IMR-90 (cell line): ENCODE measurements at regions not wholly inside any gene's neighbourhood (a gene's known extent, or its start where the extent isn't known, plus 50 kb on each side); places are given as distances from the start of the nearest gene placed in this dataset.

ENCODE experiments used
- ATAC-seq: fragments of 200-7000 bp; cut with Tn5 transposase; 2 replicates; pipeline ENCODE4 v1.9.1; 2020; ENCODE audit warnings: low read depth, mild to moderate bottlenecking, moderate library complexity
- BruUV-seq: library from RNA; stranded (reverse); fragments of 400-500 nt; replicated peaks from 2 replicates; lab custom pipeline; 2021; lab: Mats Ljungman, UMichigan
- CTCF ChIA-PET: fragments of 300-600 bp; formaldehyde crosslinking; extraction: SDS; loops from one replicate; lab custom pipeline; 2021; ENCODE audit warnings: antibody characterized with exemption; lab: Yijun Ruan, JAX
- POLR2A ChIA-PET: fragments of 300-600 bp; sonication (Branson Sonifier 250); formaldehyde crosslinking; loops from one replicate; lab custom pipeline; 2022; ENCODE audit warnings: antibody characterized with exemption; ENCODE audit not compliant: unreplicated experiment; lab: Charles Lee
- DNase-seq: peaks from one replicate; pipeline ENCODE4 v3.0.0; 2013
- H2AFZ ChIP-seq: replicated peaks from 2 replicates; pipeline ENCODE3; 2013; ENCODE audit warnings: low read length, mild to moderate bottlenecking; ENCODE audit not compliant: poor library complexity
- H2AK5ac ChIP-seq: 2 replicates; pipeline ENCODE4 v1.6.1; 2013; ENCODE audit warnings: low read depth, low read length, inconsistent platforms
- H2AK9ac ChIP-seq: replicated peaks from 2 replicates; pipeline ENCODE3; 2013; ENCODE audit warnings: mild to moderate bottlenecking, low read depth, low read length, moderate library complexity; ENCODE audit not compliant: poor library complexity
- H2BK120ac ChIP-seq: 2 replicates; pipeline ENCODE4 v1.6.1; 2013; ENCODE audit warnings: low read depth, low read length, inconsistent platforms
- H2BK15ac ChIP-seq: 3 replicates; pipeline ENCODE4 v1.6.1; 2013; ENCODE audit warnings: low read depth, low read length, inconsistent platforms
- H2BK20ac ChIP-seq: 2 replicates; pipeline ENCODE4 v1.6.1; 2013; ENCODE audit warnings: low read depth, mild to moderate bottlenecking, inconsistent platforms, low read length, moderate library complexity
- H2BK5ac ChIP-seq: 2 replicates; pipeline ENCODE4 v1.6.1; 2013; ENCODE audit warnings: mild to moderate bottlenecking, low read depth, low read length, inconsistent platforms; ENCODE audit not compliant: poor library complexity, severe bottlenecking
- H3K14ac ChIP-seq: replicated peaks from 2 replicates; pipeline ENCODE4 v1.6.1; 2013; ENCODE audit warnings: low read depth, low read length, inconsistent platforms
- H3K18ac ChIP-seq: 2 replicates; pipeline ENCODE4 v1.6.1; 2013; ENCODE audit warnings: low read depth, low read length, control low read depth
- H3K23ac ChIP-seq: 2 replicates; pipeline ENCODE4 v1.6.1; 2013; ENCODE audit warnings: low read depth, low read length, inconsistent platforms
- H3K27ac ChIP-seq: 2 replicates; pipeline ENCODE4 v1.5.1; 2013; ENCODE audit warnings: mild to moderate bottlenecking, control low read depth, low read length; ENCODE audit not compliant: insufficient read depth
- H3K27me3 ChIP-seq: 2 replicates; pipeline ENCODE4 v1.6.1; 2013; ENCODE audit warnings: low read length; ENCODE audit not compliant: control insufficient read depth, insufficient read depth
- H3K36me3 ChIP-seq: 2 replicates; pipeline ENCODE4 v1.6.1; 2013; ENCODE audit warnings: low read length, mixed read lengths; ENCODE audit not compliant: control insufficient read depth, insufficient read depth
- H3K4ac ChIP-seq: 2 replicates; pipeline ENCODE4 v1.6.1; 2013; ENCODE audit warnings: low read depth, low read length, inconsistent platforms
- H3K4me1 ChIP-seq: 2 replicates; pipeline ENCODE4 v1.6.1; 2013; ENCODE audit warnings: low read length, mixed read lengths; ENCODE audit not compliant: control insufficient read depth, insufficient read depth
- H3K4me2 ChIP-seq: 2 replicates; pipeline ENCODE4 v1.6.1; 2013; ENCODE audit warnings: low read depth, mild to moderate bottlenecking, control low read depth, low read length, moderate library complexity
- H3K4me3 ChIP-seq: 2 replicates; pipeline ENCODE4 v1.5.1; 2013; ENCODE audit warnings: low read depth, mild to moderate bottlenecking, control low read depth, low read length, moderate library complexity; ENCODE audit not compliant: insufficient read depth
- H3K56ac ChIP-seq: 2 replicates; pipeline ENCODE4 v1.6.1; 2013; ENCODE audit warnings: low read length, inconsistent platforms; ENCODE audit not compliant: insufficient read depth; ENCODE audit errors: extremely low read depth
- H3K79me1 ChIP-seq, 2 experiments: 2 replicates each; pipeline ENCODE4 v1.6.1; 2013; ENCODE audit warnings: low read length in 2 of 2, inconsistent platforms in 1 of 2, low read depth in 1 of 2
- H3K9ac ChIP-seq: 2 replicates; pipeline ENCODE4 v1.6.1; 2013; ENCODE audit warnings: low read depth, low read length, control low read depth
- H3K9me1 ChIP-seq: 2 replicates; pipeline ENCODE4 v1.6.1; 2013; ENCODE audit warnings: low read length, inconsistent platforms; ENCODE audit not compliant: insufficient read depth
- H3K9me3 ChIP-seq: 2 replicates; pipeline ENCODE4 v1.6.1; 2013; ENCODE audit warnings: low read length; ENCODE audit not compliant: control insufficient read depth, insufficient read depth
- H4K20me1 ChIP-seq: 2 replicates; pipeline ENCODE4 v1.6.1; 2013; ENCODE audit warnings: low read length, inconsistent platforms; ENCODE audit not compliant: insufficient read depth
- H4K5ac ChIP-seq: 2 replicates; pipeline ENCODE4 v1.6.1; 2013; ENCODE audit warnings: mild to moderate bottlenecking, low read depth, low read length, control low read depth
- H4K8ac ChIP-seq, 2 experiments: 2 replicates each; pipeline ENCODE4 v1.6.1; 2013; ENCODE audit warnings: low read depth in 2 of 2, low read length in 2 of 2, control low read depth in 1 of 2, inconsistent platforms in 1 of 2
- H4K91ac ChIP-seq: 2 replicates; pipeline ENCODE4 v1.6.1; 2013; ENCODE audit warnings: low read depth, low read length, inconsistent platforms; ENCODE audit not compliant: insufficient read depth
- RAD21 ChIP-seq: IDR thresholded peaks from 2 replicates; pipeline ENCODE4 v1.6.1; 2012; ENCODE audit warnings: low read length, improper control_type of control experiment
- RCOR1 ChIP-seq: IDR thresholded peaks from 2 replicates; pipeline ENCODE4 v1.6.1; 2012; ENCODE audit warnings: mild to moderate bottlenecking, low read length, improper control_type of control experiment; ENCODE audit not compliant: insufficient replicate concordance
- SMC3 ChIP-seq: fragments of 150-350 bp; IDR thresholded peaks from 2 replicates; pipeline ENCODE4 v1.6.1; 2016; ENCODE audit warnings: low read depth, mild to moderate bottlenecking, antibody characterized with exemption, low read length, moderate library complexity
- WGBS, 2 experiments: methylation state at CpG; one replicate each; pipeline versions ENCODE4 v1.1.5 to v1.1.7; 2013; ENCODE audit warnings: missing lambda C conversion rate in 2 of 2; ENCODE audit not compliant: insufficient read length in 1 of 2; ENCODE audit errors: extremely low coverage in 2 of 2; 5-methylcytosine and 5-hydroxymethylcytosine counted together
- dilution Hi-C: fragments of 300-500 bp; cut with HindIII; formaldehyde crosslinking; loops from one replicate; pipeline ENCODE4 v1.14.3; 2018; ENCODE audit warnings: low sequenced_read_pairs; ENCODE audit not compliant: unreplicated experiment
- in situ Hi-C: fragments of 300-500 bp; cut with MboI; formaldehyde crosslinking; loops from 3 replicates; pipeline ENCODE4 v1.14.3; 2019; ENCODE audit warnings: low sequenced_read_pairs, inconsistent platforms, mixed read lengths
- intact Hi-C: fragments of 100-400 bp; cut with micrococcal nuclease; formaldehyde crosslinking; loops from 2 replicates; pipeline ENCODE4 v1.10.0; 2022
- TF ChIP-seq, protein P1 (sequence below): conservative IDR thresholded peaks from 2 replicates; pipeline ENCODE4 v1.5.1; 2012; ENCODE audit warnings: mild to moderate bottlenecking, low read depth, low read length, improper control_type of control experiment

DNA sequence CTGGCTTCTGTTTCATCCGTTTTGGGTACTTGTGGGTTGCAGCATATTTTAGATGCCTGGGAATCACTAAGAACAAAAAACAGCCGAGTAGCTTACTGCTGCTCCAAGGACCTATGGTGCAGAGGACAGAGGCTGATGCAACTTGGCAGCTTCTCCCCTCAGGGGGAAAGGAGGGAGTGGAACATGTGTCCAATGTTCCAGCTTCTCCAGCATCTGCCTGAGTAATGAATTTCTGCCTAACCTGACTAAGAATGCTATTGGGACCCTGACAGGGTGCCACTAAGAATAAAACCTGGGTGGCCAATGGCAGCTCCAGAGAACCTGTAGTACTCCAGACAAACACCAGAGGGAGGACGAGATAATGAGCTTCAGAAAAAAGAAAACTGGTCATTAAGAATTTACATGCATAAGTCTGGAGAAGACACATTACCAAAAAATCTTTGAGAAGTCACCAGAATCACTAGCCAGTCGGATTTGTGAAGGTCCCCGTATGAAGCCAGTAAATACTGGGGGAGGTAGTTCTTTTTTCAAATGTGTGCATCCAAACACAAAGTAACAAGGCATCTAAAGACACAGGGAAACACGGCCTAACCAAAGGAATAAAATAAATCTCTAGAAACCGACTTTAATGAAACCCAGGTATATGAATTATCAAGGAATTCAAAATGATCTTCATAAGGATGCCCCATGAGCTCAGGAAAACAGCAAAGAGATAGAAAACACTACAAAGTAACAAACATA, 293.5 kb downstream of the HINT1 start:
- TF ChIP-seq RAD21 (peak; percentile 46), RCOR1 (no peak), SMC3 (peak; percentile 48)
- TF ChIP-seq, protein P1, sequence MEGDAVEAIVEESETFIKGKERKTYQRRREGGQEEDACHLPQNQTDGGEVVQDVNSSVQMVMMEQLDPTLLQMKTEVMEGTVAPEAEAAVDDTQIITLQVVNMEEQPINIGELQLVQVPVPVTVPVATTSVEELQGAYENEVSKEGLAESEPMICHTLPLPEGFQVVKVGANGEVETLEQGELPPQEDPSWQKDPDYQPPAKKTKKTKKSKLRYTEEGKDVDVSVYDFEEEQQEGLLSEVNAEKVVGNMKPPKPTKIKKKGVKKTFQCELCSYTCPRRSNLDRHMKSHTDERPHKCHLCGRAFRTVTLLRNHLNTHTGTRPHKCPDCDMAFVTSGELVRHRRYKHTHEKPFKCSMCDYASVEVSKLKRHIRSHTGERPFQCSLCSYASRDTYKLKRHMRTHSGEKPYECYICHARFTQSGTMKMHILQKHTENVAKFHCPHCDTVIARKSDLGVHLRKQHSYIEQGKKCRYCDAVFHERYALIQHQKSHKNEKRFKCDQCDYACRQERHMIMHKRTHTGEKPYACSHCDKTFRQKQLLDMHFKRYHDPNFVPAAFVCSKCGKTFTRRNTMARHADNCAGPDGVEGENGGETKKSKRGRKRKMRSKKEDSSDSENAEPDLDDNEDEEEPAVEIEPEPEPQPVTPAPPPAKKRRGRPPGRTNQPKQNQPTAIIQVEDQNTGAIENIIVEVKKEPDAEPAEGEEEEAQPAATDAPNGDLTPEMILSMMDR = peak; percentile 50
- H3K23ac ChIP-seq = no peak overlapping the region
- H4K20me1 ChIP-seq = no peaks in the 10 kb centered on the region
- no peak overlapping the region for H3K14ac ChIP-seq
- CTCF ChIA-PET = interaction anchor here (1.4 kb wide), 1 partner anchor 12 kb away, joined by 3 read pairs; no protein-coding TSS in a partner anchor
- no peak overlapping the region for H2BK5ac ChIP-seq
- no peaks in the 10 kb centered on the region for H3K79me1 ChIP-seq
- H2BK20ac ChIP-seq = no peak overlapping the region
- H3K27ac ChIP-seq = no peak overlapping the region
- H3K27me3 ChIP-seq = no peaks in the 10 kb centered on the region
- dilution Hi-C loops = no loop called here
- WGBS, 2 experiments = no CpG with 5 or more reads among the region's 7 CpGs
- H3K9me3 ChIP-seq = peaks cover 7% of the 10 kb centered on the region
- no peak overlapping the region for H3K9ac ChIP-seq
- no peak overlapping the region for H2BK120ac ChIP-seq
- no peak overlapping the region for H4K91ac ChIP-seq
- H3K4me1 ChIP-seq = no peaks in the 10 kb centered on the region
- in situ Hi-C loops = no loop called here
- no peak overlapping the region for H2AK5ac ChIP-seq
- no peak overlapping the region for H2AK9ac ChIP-seq
- no peak overlapping the region for H2AFZ ChIP-seq
- H3K36me3 ChIP-seq = no peaks in the 10 kb centered on the region
- no peak overlapping the region for H2BK15ac ChIP-seq
- peak; percentile 1 for DNase-seq
- no peak overlapping the region for H3K18ac ChIP-seq
- BruUV-seq = no TSS peak
- H3K9me1 ChIP-seq = no peaks in the 10 kb centered on the region
- POLR2A ChIA-PET = no interaction called here
- no peak overlapping the region for H3K4me2 ChIP-seq
- no peak overlapping the region for H3K4me3 ChIP-seq
- H4K5ac ChIP-seq = no peak overlapping the region
- no peak overlapping the region for H3K56ac ChIP-seq
- peak; percentile 14; the same call in 1 of the 2 replicates for ATAC-seq
- intact Hi-C loops = loop anchor here (5.0 kb wide), 1 partner anchor 236 kb away; no protein-coding TSS in a partner anchor
- H3K4ac ChIP-seq = no peak overlapping the region
- no peak overlapping the region for H4K8ac ChIP-seq
